Muscle layer of duodenum (tissue), 2 donors: ENCODE measurements at regions not wholly inside any gene's neighbourhood (a gene's known extent, or its start where the extent isn't known, plus 50 kb on each side); places are given as distances from the start of the nearest gene placed in this dataset.

Experiments
- H3K27ac ChIP-seq: one replicate; pipeline ENCODE4 v1.7.0; 2013; ENCODE audit warnings: mild to moderate bottlenecking, low read length
- H3K27me3 ChIP-seq: one replicate; pipeline ENCODE4 v1.7.0; 2013; ENCODE audit warnings: low read depth, mild to moderate bottlenecking, control low read depth, low read length
- H3K36me3 ChIP-seq, 2 donors: one replicate each; pipeline ENCODE4 v1.7.0; 2013; ENCODE audit warnings: low read length in 2 of 2, control low read depth in 1 of 2, mild to moderate bottlenecking in 1 of 2; ENCODE audit not compliant: insufficient read depth in 2 of 2, control insufficient read depth in 1 of 2
- H3K4me1 ChIP-seq, 2 donors: one replicate each; pipeline ENCODE4 v1.7.0; 2013; ENCODE audit warnings: low read length in 2 of 2, mild to moderate bottlenecking in 2 of 2, control low read depth in 1 of 2, moderate library complexity in 1 of 2; ENCODE audit not compliant: insufficient read depth in 2 of 2, control insufficient read depth in 1 of 2
- H3K4me3 ChIP-seq, 2 donors: one replicate each; pipeline ENCODE4 v1.7.0; 2013; ENCODE audit warnings: low read length in 2 of 2, low read depth in 1 of 2, mild to moderate bottlenecking in 1 of 2
- H3K9me3 ChIP-seq, 2 donors: one replicate each; pipeline ENCODE4 v1.7.0; 2013; ENCODE audit warnings: low read length in 2 of 2, control low read depth in 1 of 2, mild to moderate bottlenecking in 1 of 2; ENCODE audit not compliant: control insufficient read depth in 1 of 2
- donor health status: healthy.

DNA sequence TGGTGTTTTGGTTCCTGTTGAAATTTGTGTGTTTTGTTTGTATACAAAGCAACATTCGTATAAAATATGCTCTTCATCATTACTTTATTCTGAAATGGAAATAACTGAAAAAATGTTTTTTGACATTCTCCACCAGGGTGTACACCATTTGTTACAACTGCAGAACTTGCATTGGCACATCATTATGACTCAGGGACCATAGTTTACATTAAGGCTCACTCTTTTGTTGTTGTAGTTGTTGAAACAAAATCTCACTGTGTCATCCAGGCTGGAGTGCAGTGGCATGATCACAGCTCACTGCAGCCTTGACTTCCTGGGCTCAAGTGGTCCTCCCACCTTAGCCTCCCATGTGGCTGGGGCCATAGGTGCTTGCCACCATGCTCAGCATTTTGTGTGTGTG lies 676.6 kb downstream of the TDRD15 start:
- H3K27me3 ChIP-seq = no peaks in the 10 kb centered on the region
- H3K4me1 ChIP-seq = no peaks in the 10 kb centered on the region
- H3K9me3 ChIP-seq = no peaks in the 10 kb centered on the region
- no peak overlapping the region for H3K4me3 ChIP-seq
- H3K36me3 ChIP-seq = no peaks in the 10 kb centered on the region
- no peak overlapping the region for H3K27ac ChIP-seq

DNA sequence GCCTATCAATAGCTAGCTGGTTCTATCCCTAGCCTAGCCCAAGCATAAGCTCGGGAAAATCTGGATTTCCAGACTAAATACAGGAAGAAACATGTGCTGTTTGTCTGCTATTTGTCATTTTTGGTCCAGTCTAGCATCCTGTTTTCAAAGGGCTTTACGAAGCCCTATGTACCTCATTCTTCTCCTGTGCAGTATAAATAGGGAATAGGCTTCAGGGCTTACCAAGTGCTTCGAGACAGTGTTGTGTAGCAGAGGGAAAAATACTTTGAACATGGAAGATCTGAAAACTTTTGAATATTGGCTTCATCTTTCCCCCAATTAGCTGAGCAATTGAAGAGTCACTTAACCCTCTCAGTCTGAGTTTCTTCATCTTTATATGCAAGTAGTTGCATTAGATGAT lies 679.8 kb downstream of the TDRD15 start:
- no peaks in the 10 kb centered on the region for H3K4me1 ChIP-seq
- no peak overlapping the region for H3K27ac ChIP-seq
- no peaks in the 10 kb centered on the region for H3K27me3 ChIP-seq
- H3K4me3 ChIP-seq = no peak overlapping the region
- no peaks in the 10 kb centered on the region for H3K9me3 ChIP-seq
- H3K36me3 ChIP-seq = no peaks in the 10 kb centered on the region

DNA sequence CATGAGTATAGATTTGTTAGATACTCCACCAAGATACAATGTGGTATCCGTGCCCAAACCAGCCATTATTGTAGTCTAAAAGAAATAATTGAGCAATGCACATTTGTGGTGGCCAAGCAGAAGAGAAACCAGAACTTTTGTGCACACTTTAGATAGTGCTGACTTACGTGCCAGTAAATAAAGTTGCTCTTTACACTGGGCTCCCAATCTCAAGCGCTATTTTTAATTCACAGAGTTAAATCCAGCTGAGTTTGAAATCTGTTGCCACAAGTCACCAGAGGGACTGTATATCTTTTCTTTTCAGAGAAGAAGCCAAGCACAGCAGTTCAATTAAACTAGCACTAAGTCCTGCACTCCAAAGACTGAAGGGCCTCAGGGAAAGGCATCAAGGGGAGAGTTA lies 680.4 kb downstream of the TDRD15 start:
- Histone ChIP-seq H3K27me3 (no peaks in the 10 kb centered on the region), H3K4me3 (no peak overlapping the region), H3K36me3 (no peaks in the 10 kb centered on the region), H3K27ac (no peak overlapping the region), H3K9me3 (no peaks in the 10 kb centered on the region), H3K4me1 (no peaks in the 10 kb centered on the region)

DNA sequence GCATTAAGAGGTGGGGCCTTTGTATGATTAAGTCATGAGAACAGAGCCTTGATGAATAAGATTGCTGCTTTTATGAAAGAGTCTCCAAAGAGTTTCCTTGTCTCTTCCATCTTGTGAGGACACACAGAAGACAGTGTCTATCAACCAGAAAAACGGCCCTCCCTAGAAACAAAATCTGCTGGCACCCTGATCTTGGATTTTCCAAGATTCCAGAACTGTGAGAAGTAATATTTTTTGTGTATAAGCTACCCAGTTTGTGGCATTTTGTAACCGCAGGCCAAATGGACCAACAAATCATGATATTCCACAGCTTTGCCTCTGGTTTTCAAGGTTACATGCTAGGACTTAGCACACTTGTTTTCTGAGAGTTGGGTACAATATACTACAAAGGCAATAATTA lies 687.8 kb downstream of the TDRD15 start:
- Histone ChIP-seq H3K9me3 (no peaks in the 10 kb centered on the region), H3K27ac (no peak overlapping the region), H3K4me3 (no peak overlapping the region), H3K4me1 (no peaks in the 10 kb centered on the region), H3K27me3 (no peaks in the 10 kb centered on the region), H3K36me3 (no peaks in the 10 kb centered on the region)

DNA sequence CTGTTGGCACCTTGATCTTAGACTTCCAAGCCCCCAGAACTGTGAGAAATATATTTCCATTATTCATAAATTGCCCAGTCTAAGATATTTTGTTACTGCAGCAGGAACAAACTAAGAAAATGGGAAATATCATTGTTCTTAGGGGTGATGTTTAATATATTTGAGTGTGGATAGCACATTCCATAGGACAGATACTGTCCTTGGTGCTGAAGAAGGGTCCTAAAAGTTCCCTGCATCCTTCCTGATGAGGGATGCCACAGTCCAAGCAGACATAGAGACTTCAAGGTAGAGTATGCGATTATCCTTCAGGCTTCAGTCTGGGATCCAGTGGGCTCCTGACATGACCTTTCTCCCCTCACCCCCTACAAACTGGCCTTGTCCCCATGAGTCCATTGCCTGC lies 689.0 kb downstream of the TDRD15 start:
- H3K9me3 ChIP-seq = no peaks in the 10 kb centered on the region
- H3K27me3 ChIP-seq = no peaks in the 10 kb centered on the region
- no peak overlapping the region for H3K27ac ChIP-seq
- H3K4me1 ChIP-seq = no peaks in the 10 kb centered on the region
- H3K36me3 ChIP-seq = no peaks in the 10 kb centered on the region
- no peak overlapping the region for H3K4me3 ChIP-seq

DNA sequence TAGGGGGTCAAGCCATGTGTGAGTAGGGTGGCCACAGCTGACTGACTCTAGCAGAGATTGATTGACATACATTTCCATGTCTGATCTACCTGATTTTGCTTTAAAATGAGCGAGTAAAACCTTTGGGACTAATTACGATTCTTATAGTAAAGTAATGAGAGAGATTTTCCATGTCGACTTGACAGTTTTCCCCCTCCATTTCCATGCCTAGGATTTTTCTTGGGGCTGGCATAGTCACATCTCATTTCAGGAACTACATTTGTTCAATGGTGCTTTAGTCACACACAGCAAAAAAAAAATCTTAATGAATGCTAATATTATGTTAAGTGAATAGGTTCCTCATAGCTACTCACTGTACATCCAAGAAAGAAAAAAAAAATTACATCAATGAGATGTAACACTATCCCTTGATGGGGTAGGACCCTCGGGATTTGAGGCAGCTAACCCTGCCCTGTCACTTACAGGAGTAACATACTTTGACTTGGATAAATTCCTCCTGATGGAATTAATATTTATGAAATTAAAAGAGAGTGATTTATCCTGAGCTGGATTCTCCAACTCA lies 690.9 kb downstream of the TDRD15 start:
- H3K9me3 ChIP-seq = no peaks in the 10 kb centered on the region
- H3K27ac ChIP-seq = no peak overlapping the region
- H3K36me3 ChIP-seq = no peaks in the 10 kb centered on the region
- no peaks in the 10 kb centered on the region for H3K4me1 ChIP-seq
- no peak overlapping the region for H3K4me3 ChIP-seq
- H3K27me3 ChIP-seq = no peaks in the 10 kb centered on the region

DNA sequence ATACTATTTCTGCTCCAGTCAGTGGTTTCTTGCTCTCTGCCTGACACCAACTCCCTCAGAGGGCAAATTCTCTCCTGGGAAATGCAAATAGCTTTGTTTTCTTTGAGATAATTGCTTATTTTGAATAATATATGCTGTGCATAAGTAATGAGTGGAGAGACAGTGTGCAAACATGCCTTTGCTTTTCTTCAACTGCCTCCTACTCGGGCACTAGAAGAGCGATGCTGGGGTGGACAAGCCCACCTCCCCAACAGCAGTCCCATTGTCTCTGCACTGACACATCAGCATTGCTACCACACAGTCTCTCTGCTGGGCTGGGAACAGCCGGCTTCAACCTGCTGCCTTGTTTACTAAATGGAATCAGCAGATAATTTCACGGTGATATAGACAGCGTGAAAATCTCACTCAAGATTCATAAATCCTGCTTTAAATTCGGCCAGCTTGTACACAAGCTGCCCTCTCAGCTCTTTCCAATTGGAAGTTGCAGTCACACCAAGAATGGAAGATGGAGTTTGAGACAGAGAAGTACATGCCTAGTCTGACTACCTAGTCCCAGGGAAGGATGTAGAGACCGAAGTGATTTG lies 694.5 kb downstream of the TDRD15 start:
- Histone ChIP-seq H3K36me3 (no peaks in the 10 kb centered on the region), H3K27me3 (no peaks in the 10 kb centered on the region), H3K9me3 (no peaks in the 10 kb centered on the region), H3K4me3 (no peak overlapping the region), H3K4me1 (no peaks in the 10 kb centered on the region), H3K27ac (no peak overlapping the region)

DNA sequence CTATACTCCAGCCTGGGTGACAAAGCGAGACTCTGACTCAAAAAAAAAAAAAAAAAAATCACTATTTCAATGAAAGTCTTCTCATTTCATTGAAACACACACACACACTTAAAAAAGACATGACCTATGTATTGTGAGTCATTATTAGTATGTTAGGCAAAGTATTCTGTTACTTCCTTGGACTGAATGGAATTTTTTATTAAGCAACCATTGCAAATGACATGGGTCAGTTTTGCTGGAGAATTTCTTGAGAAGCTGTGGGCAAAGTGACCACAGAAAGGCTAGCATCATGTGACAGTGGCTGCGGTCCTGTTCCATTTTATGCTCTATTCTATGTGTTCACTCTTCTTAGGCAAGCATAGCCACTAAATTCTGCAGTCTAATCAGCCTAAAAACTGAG lies 695.7 kb downstream of the TDRD15 start:
- Histone ChIP-seq H3K36me3 (no peaks in the 10 kb centered on the region), H3K4me1 (no peaks in the 10 kb centered on the region), H3K9me3 (no peaks in the 10 kb centered on the region), H3K4me3 (no peak overlapping the region), H3K27ac (no peak overlapping the region), H3K27me3 (no peaks in the 10 kb centered on the region)

DNA sequence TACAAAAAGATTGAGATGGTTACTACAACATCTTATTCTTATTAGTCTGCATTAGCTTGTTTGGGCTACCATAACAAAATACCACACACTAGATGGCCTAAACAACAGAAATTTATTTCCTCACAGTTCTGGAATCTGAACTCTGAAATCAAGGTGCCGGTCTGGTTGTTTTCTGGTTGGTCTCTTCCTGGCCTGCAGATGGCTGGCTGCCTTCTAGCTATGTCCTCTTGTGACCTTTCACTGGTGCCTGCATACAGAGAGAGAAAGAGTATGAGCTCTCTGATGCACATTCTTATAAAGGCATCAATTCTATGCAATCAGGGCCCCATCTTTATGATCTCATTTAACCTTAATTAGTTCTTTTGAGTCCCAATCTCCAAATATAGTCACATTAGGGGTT lies 696.5 kb downstream of the TDRD15 start:
- Histone ChIP-seq H3K9me3 (no peaks in the 10 kb centered on the region), H3K36me3 (no peaks in the 10 kb centered on the region), H3K27ac (no peak overlapping the region)

DNA sequence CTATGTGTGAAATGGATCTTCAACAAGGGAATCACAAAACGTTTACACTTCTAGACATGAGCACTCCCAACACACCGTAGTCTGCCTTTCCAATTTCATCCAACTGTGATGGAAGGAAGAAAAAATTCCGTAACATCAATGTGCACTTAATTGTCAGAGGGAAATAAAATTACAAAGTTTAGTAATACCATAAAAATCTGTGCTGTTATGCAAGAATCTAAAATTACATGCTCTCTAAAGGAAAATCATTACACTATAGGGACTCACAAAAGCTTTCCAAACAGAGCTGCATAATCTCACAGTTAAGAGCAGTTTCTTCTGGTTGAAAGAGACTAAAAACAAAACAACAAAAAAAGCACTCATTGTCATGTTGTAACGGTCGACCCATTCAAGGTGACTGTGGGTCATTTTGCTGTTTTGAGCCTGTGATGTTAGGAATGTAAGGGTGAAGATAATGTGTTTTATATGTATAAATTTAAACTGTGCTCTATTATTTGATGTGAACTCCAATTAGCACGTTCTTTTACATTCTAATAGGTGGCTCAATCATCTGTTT lies 698.0 kb downstream of the TDRD15 start:
- Histone ChIP-seq H3K4me1 (no peaks in the 10 kb centered on the region), H3K27ac (no peak overlapping the region), H3K4me3 (no peak overlapping the region), H3K9me3 (no peaks in the 10 kb centered on the region), H3K27me3 (no peaks in the 10 kb centered on the region), H3K36me3 (no peaks in the 10 kb centered on the region)

More for the DNA sequence above, 696.5 kb downstream of the TDRD15 start:
- no peak overlapping the region for H3K4me3 ChIP-seq
- H3K4me1 ChIP-seq = no peaks in the 10 kb centered on the region
- H3K27me3 ChIP-seq = no peaks in the 10 kb centered on the region

DNA sequence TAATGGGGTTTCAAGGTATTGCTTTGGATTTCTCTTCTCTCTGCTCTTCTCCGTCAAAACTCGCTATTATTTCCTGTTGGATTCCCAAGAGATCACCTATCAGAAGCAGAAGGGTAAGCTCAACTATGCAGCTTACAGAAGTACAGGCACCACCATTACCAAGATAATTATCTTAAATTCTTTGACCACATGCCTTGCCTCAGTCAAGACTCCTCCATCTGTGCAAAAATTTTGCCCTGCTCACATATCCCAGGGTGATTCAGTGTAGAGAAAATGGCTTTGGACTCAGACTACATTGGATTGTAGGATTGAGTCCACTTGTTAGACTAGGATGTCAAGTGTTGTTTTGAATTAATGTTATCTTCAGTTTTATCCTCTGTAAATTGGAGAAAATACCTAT lies 698.7 kb downstream of the TDRD15 start:
- Histone ChIP-seq H3K27me3 (no peaks in the 10 kb centered on the region), H3K36me3 (no peaks in the 10 kb centered on the region), H3K4me3 (no peak overlapping the region), H3K27ac (no peak overlapping the region), H3K4me1 (no peaks in the 10 kb centered on the region), H3K9me3 (no peaks in the 10 kb centered on the region)

DNA sequence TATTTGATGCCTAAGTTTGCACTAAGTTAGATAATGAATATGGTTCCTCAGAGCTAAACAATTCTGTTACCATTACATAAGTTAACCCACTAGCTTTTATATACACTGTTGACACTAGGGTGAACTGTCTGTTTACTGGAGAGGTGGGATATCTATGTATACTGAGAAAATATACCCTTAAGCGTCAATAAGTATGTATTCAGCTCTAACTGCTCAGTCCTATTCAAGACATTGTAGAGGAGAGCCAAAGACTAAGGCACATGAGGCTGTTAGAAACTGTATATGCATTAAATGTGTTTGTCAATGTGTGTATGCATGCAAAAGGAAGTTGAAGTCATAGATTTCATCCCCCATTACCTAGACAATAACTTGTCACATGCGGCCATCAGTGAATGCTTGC lies 710.0 kb downstream of the TDRD15 start:
- no peaks in the 10 kb centered on the region for H3K9me3 ChIP-seq
- no peak overlapping the region for H3K27ac ChIP-seq
- H3K27me3 ChIP-seq = no peaks in the 10 kb centered on the region
- no peaks in the 10 kb centered on the region for H3K36me3 ChIP-seq
- H3K4me1 ChIP-seq = no peaks in the 10 kb centered on the region
- H3K4me3 ChIP-seq = no peak overlapping the region
